ENCODE measurements at regions not wholly inside any gene's neighbourhood (a gene's known extent, or its start where the extent isn't known, plus 50 kb on each side); places are given as distances from the start of the nearest gene placed in this dataset.

- no peak for DNase-seq (ENCODE audit: low spot score)
Measured at GRCh38 chr4:71275570-71275969, 63.2 kb upstream of the SLC4A4 start.

- no peak for DNase-seq (ENCODE audit: low spot score)
Measured at GRCh38 chr4:71277353-71277752, 61.5 kb upstream of the SLC4A4 start.

GRCh38 chr4:71283642-71284257 lies 55.1 kb upstream of the SLC4A4 start:
- DNase-seq (ENCODE audit: low spot score): no peak

- no peak for DNase-seq (ENCODE audit: low spot score)
Measured at GRCh38 chr4:71287305-71287704, 51.5 kb upstream of the SLC4A4 start.

- DNase-seq (ENCODE audit: low spot score): no peak
Measured at GRCh38 chr4:71288875-71289274, 49.9 kb upstream of the SLC4A4 start.
